KBM-7 (cell line): ENCODE measurements at regions not wholly inside any gene's neighbourhood (a gene's known extent, or its start where the extent isn't known, plus 50 kb on each side); places are given as distances from the start of the nearest gene placed in this dataset.
"Not testable (repeated sequence)": the region's sequence is repeated elsewhere in the genome, so short reads cannot be mapped to it uniquely, and the experiment has no call there.

Experiments
- DNase-seq: peaks from one replicate; pipeline ENCODE4 v3.0.0-alpha.2; 2015
- in situ Hi-C: fragments of 300-500 bp; cut with MboI; formaldehyde crosslinking; loops from 2 replicates; pipeline ENCODE4 v1.14.3; 2020; ENCODE audit warnings: low sequenced_read_pairs, low pct_unique_long_range_greater_than_20kb, mixed read lengths

GRCh38 chr12:83769151-83769550 is 1082.4 kb downstream of the TMTC2 start:
- DNase-seq = no peak
- in situ Hi-C loops = no loop called here

GRCh38 chr12:83767723-83768122 is 1081.0 kb downstream of the TMTC2 start:
- DNase-seq = no peak
- in situ Hi-C loops = no loop called here

- in situ Hi-C loops = no loop called here
- no peak for DNase-seq
Measured at GRCh38 chr12:83763425-83763824, 1076.7 kb downstream of the TMTC2 start.

GRCh38 chr12:83759906-83760305 is 1073.2 kb downstream of the TMTC2 start:
- in situ Hi-C loops = no loop called here
- DNase-seq = no peak

- in situ Hi-C loops = no loop called here
- DNase-seq = no peak
Measured at GRCh38 chr12:83758888-83759631, 1072.4 kb downstream of the TMTC2 start.

GRCh38 chr12:83753904-83754303 is 1067.2 kb downstream of the TMTC2 start:
- in situ Hi-C loops = no loop called here
- DNase-seq = no peak

- no peak for DNase-seq
- in situ Hi-C loops = no loop called here
Measured at GRCh38 chr12:83753205-83753604, 1066.5 kb downstream of the TMTC2 start.

GRCh38 chr12:83739607-83740006 is 1052.9 kb downstream of the TMTC2 start:
- no peak for DNase-seq
- in situ Hi-C loops = no loop called here

GRCh38 chr12:83710851-83711250 is 1024.1 kb downstream of the TMTC2 start:
- no peak for DNase-seq
- in situ Hi-C loops = no loop called here

GRCh38 chr12:83709899-83710298 is 1023.2 kb downstream of the TMTC2 start:
- in situ Hi-C loops = no loop called here
- DNase-seq = no peak

GRCh38 chr12:83700838-83701237 is 1014.1 kb downstream of the TMTC2 start:
- in situ Hi-C loops = no loop called here
- DNase-seq = no peak

GRCh38 chr12:83696311-83696710 is 1009.6 kb downstream of the TMTC2 start:
- DNase-seq, in situ Hi-C loops: not testable (repeated sequence)

- no peak for DNase-seq
- in situ Hi-C loops = no loop called here
Measured at GRCh38 chr12:83691730-83692129, 1005.0 kb downstream of the TMTC2 start.

GRCh38 chr12:83690465-83690864 is 1003.8 kb downstream of the TMTC2 start:
- no peak for DNase-seq
- in situ Hi-C loops = no loop called here

- DNase-seq = no peak
- in situ Hi-C loops = no loop called here
Measured at GRCh38 chr12:83689333-83689732, 1002.6 kb downstream of the TMTC2 start.

GRCh38 chr12:83676781-83677295 is 990.1 kb downstream of the TMTC2 start:
- DNase-seq = no peak
- in situ Hi-C loops = no loop called here

- DNase-seq = no peak
- in situ Hi-C loops = no loop called here
Measured at GRCh38 chr12:83666690-83667089, 980.0 kb downstream of the TMTC2 start.

GRCh38 chr12:83665634-83666218 is 979.0 kb downstream of the TMTC2 start:
- in situ Hi-C loops = no loop called here
- no peak for DNase-seq

GRCh38 chr12:83664650-83665049 is 977.9 kb downstream of the TMTC2 start:
- no peak for DNase-seq
- in situ Hi-C loops = no loop called here

GRCh38 chr12:83660727-83661358 is 974.1 kb downstream of the TMTC2 start:
- in situ Hi-C loops = no loop called here
- DNase-seq = no peak
